HuH-7 (cell line): ENCODE measurements at regions not wholly inside any gene's neighbourhood (a gene's known extent, or its start where the extent isn't known, plus 50 kb on each side); places are given as distances from the start of the nearest gene placed in this dataset.

Experiments used
- DNase-seq: peaks from one replicate; pipeline ENCODE4 v3.0.0; 2011; ENCODE audit warnings: low spot score

DNA sequence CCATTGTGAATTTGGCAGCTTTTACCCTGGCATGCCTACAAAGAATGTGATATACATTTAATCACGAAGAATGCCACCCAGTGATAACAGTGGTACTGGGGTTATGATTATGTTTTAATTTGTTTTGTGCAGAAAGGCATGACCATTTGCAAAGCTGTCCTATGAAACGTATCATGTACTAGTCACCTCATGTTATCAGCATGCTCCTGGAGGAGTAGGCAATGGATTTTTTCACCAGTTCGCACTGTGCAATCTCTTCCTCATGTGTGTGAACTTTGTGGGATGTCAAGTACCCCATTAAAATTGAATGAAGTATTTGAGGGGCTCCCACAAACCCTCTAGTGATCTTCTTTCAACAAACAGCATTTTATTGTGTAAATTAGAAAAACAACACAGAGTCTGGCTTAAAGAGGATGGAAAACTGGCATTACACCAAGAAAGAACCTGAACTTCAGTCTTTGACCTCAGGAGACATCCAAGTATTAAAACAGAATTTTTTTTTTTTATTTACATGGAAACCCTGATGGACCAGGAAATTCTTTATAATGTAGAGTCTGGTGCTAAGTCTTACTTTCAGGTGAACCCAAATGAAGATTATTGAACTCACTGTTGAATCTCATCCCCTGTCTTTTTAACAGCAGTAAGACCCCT lies 200.6 kb upstream of the PGRMC2 start:
- no peak for DNase-seq

DNA sequence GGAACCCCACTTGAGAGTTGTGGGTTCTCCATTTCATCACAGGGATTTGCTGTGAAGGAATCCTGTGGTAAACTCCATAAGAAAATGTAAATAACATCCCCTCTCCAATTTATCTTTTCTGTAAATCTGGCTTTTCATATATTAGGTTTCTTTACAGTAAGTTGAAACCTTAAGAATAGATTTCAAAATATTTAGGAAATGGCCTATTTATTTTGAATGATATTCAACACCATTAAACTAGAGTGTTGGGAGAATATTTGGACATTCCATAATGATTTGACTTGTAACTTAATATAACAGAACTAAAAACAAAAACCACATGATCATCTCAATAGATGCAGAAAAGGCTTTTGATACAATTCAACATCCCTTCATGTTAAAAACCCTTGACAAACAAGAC lies 197.3 kb upstream of the PGRMC2 start:
- no peak for DNase-seq

GRCh38 chr4:128483816-128484215 lies 196.2 kb upstream of the PGRMC2 start:
- no peak for DNase-seq

- no peak for DNase-seq
Observed at GRCh38 chr4:128483041-128483440, 195.4 kb upstream of the PGRMC2 start.

DNA sequence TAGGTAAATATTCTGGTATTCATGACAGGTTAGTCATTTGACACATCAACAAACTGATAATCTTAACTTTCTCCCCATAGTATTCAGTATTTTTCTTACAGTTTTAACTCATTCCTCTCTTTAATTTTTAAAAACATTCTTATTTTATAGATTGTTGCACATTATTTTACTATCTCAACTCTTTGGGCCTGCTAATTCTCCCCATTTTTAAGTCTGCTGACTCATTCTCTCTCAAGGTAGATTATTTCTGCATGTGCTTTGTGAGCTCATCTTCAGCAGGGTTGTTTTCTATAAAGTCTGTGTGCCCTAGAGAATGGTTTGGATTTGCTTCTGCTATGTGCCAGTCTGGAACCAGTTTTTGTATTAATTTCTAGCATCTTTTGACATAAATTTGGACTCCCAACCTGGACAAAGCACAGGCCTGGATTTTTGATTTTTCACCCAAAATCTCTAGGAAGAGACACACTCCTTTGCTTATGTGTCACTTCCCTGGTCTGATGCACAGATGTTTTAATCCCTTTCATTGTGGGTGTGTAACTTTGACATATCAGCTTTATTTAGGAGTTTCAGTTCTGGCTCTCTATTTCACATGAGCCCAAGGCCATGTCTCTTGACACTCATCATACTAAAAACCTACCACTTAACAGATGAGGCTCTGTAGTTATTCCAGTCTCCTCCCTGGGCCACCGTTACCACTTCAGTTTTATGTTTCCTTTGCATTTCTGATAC lies 194.3 kb upstream of the PGRMC2 start:
- DNase-seq = no peak

- DNase-seq = no peak
Observed at GRCh38 chr4:128480945-128481344, 193.3 kb upstream of the PGRMC2 start.

DNA sequence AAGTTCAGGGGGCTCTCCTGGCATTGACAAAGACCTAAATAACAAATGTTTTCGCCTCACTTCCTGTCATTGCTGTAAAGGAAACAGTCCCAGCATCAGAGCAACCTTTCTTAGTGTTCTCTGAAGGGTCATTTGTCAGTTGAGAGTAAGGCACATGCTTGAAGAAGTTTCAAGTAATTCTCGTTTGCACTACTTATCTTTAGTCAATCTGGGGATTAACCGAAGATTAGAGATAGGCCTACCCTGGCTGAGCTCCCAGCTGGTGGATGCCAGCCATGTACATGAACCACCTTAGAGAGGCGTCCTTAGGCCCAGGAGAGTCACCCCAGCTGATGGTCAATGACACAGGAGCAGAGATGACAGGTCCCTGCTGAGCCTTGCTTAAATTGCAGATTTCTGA lies 189.9 kb upstream of the PGRMC2 start:
- DNase-seq = no peak

- DNase-seq = no peak
Observed at GRCh38 chr4:128475597-128475996, 188.0 kb upstream of the PGRMC2 start.

DNA sequence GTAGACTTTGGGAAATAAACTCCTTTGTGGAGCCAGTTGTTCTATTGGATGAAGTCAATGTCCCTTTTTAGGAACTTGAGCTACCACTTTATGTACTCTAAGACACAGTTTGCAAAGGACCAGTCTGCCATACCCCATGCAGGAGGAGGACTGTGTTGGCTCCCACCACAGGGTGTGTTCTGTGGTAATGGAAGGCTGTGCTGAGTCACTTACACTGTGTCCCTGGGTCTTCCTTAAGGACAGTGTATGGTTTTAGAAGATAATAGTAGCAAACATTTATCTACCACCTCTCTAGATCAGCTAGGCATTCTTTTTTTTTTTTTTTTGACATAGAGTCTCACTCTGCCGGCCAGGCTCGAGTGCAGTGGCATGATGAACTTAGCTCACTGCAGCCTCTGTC lies 184.0 kb upstream of the PGRMC2 start:
- DNase-seq = no peak

DNA sequence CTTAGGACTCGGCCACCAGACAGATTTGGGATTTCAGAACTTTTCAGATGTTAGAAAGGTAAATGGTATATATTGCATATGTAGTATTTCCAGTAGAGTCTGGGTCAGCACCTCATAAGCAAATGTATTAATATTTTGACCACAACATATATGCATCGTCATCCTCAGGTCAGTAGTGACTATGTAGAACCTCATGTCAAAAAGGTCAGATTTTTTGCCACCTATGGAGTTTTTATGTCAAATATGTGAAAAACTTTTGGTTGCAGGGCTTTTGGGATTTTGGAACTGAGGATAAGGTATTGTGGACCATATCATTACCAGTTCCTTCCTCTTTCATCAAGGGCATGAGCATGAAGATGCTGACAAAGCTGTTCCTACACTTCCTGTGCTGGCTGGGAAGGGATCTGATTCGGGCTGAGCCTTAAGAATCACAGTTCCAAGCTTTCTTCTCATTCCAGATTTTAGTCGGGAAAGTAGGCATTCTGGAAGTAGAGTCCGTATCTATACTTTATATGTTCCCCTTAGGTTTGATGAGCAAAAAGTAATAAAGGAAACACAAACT lies 183.0 kb upstream of the PGRMC2 start:
- no peak for DNase-seq

GRCh38 chr4:128468123-128468989 lies 180.7 kb upstream of the PGRMC2 start:
- DNase-seq = no peak

DNA sequence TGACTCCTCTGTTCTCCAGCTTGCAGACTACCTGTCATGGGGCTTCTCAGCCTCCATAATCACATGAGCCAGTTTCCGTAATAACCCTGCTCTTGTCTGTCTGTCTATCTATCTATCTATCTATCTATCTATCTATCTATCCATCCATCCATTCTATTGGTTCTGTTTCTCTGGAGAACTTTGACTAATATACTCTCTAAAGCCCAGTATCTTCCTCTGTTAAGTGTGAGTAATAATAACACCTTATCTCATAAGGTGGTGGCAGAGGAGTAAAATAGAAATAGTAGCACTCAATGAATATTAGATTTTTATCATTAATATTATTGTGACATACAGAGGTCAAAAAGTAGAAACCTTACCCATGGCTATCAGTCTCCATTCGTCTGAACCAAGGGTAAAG lies 177.9 kb upstream of the PGRMC2 start:
- DNase-seq = no peak

- DNase-seq = no peak
Observed at GRCh38 chr4:128463006-128463405, 175.4 kb upstream of the PGRMC2 start.

GRCh38 chr4:128462103-128462783 lies 174.6 kb upstream of the PGRMC2 start:
- DNase-seq = no peak

GRCh38 chr4:128461291-128462102 lies 173.9 kb upstream of the PGRMC2 start:
- peak; percentile 1 for DNase-seq

DNA sequence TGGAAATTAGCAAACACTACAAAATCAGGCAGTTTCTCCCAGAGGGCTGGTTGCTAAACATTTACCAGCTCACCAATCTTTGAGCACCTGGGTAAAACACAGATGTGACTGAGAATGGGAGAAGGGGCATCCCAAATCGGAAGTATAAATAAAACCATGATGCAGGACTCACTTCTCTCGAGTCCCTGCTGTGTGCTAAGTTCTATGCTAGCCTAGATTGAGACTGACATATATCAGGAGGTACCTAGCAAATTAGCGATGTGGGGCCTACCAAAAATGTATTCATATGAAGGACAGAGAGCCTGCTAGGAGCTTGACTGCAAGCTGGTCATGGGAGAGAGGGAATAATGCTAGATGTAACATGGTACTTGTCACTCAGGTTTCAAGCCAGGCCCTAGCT lies 171.9 kb upstream of the PGRMC2 start:
- no peak for DNase-seq

DNA sequence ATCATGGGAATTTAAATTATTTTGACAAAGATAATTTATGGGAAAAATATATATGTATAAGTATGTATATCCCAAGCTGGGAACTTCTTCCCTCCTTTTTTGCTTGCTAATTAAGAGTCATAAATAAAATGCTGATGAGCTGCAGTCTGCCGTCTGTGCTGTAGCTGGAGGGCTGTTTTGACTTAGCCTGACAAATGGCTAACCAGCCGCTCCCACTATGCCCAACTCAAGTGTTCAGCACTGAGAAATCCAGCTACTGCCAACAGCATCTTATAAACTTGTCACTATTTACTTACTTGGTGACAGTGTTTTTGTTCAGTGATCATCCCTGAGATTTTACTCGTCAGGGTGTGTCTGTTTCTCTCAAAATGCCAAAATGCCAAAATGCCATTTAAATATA lies 171.2 kb upstream of the PGRMC2 start:
- no peak for DNase-seq

- DNase-seq = no peak
Observed at GRCh38 chr4:128457726-128458125, 170.1 kb upstream of the PGRMC2 start.

DNA sequence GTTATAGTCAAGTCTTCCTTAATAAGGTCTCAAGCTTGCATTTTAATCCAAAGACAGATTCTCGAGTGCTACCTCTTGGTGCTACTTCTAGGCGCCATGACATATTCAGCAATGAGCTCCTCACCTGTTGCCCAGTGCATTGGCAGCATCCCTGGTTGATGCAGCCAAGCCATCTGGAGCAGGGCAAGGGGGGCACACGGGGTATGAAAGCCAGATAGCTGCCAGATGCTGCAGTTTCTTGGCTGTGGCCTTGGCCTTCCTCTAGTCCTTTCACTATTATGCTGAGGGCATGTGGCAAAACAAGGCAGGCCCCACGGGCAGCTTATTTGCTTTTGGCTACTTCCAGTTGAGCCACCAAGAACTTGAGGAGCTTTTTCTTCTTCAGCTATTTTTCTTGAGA lies 168.6 kb upstream of the PGRMC2 start:
- DNase-seq = no peak

DNA sequence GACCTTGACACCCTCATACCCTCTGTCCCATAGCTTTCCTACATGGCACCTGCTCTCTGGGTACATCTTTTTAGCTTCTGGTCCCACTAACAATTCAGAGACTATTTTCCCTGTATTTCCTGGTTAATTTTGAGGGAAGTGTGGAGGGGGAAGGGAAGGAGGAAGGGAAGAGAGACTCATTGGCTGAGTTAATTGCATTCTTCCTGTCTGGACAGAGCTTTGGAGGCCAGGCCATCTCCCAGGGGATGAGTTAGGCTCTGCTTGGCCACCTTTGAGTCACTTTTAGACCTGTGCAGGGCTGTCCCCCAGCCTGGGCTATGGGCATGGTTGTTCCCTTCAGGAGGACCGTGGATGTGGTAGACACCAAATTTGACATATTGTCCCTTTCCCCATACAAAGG lies 167.9 kb upstream of the PGRMC2 start:
- no peak for DNase-seq

GRCh38 chr4:128454881-128455280 lies 167.3 kb upstream of the PGRMC2 start:
- no peak for DNase-seq
